IMR-90 (cell line): ENCODE measurements at regions not wholly inside any gene's neighbourhood (a gene's known extent, or its start where the extent isn't known, plus 50 kb on each side); places are given as distances from the start of the nearest gene placed in this dataset.

Experiments used
- ATAC-seq: fragments of 200-7000 bp; cut with Tn5 transposase; 2 replicates; pipeline ENCODE4 v1.9.1; 2020; ENCODE audit warnings: low read depth, mild to moderate bottlenecking, moderate library complexity
- BruUV-seq: library from RNA; stranded (reverse); fragments of 400-500 nt; replicated peaks from 2 replicates; lab custom pipeline; 2021; lab: Mats Ljungman, UMichigan
- CTCF ChIA-PET: fragments of 300-600 bp; formaldehyde crosslinking; extraction: SDS; loops from one replicate; lab custom pipeline; 2021; ENCODE audit warnings: antibody characterized with exemption; lab: Yijun Ruan, JAX
- POLR2A ChIA-PET: fragments of 300-600 bp; sonication (Branson Sonifier 250); formaldehyde crosslinking; loops from one replicate; lab custom pipeline; 2022; ENCODE audit warnings: antibody characterized with exemption; ENCODE audit not compliant: unreplicated experiment; lab: Charles Lee
- DNase-seq: peaks from one replicate; pipeline ENCODE4 v3.0.0; 2013
- H2AFZ ChIP-seq: replicated peaks from 2 replicates; pipeline ENCODE3; 2013; ENCODE audit warnings: low read length, mild to moderate bottlenecking; ENCODE audit not compliant: poor library complexity
- H2AK5ac ChIP-seq: 2 replicates; pipeline ENCODE4 v1.6.1; 2013; ENCODE audit warnings: low read depth, low read length, inconsistent platforms
- H2AK9ac ChIP-seq: replicated peaks from 2 replicates; pipeline ENCODE3; 2013; ENCODE audit warnings: mild to moderate bottlenecking, low read depth, low read length, moderate library complexity; ENCODE audit not compliant: poor library complexity
- H2BK120ac ChIP-seq: 2 replicates; pipeline ENCODE4 v1.6.1; 2013; ENCODE audit warnings: low read depth, low read length, inconsistent platforms
- H2BK15ac ChIP-seq: 3 replicates; pipeline ENCODE4 v1.6.1; 2013; ENCODE audit warnings: low read depth, low read length, inconsistent platforms
- H2BK20ac ChIP-seq: 2 replicates; pipeline ENCODE4 v1.6.1; 2013; ENCODE audit warnings: low read depth, mild to moderate bottlenecking, inconsistent platforms, low read length, moderate library complexity
- H2BK5ac ChIP-seq: 2 replicates; pipeline ENCODE4 v1.6.1; 2013; ENCODE audit warnings: mild to moderate bottlenecking, low read depth, low read length, inconsistent platforms; ENCODE audit not compliant: poor library complexity, severe bottlenecking
- H3K14ac ChIP-seq: replicated peaks from 2 replicates; pipeline ENCODE4 v1.6.1; 2013; ENCODE audit warnings: low read depth, low read length, inconsistent platforms
- H3K18ac ChIP-seq: 2 replicates; pipeline ENCODE4 v1.6.1; 2013; ENCODE audit warnings: low read depth, low read length, control low read depth
- H3K23ac ChIP-seq: 2 replicates; pipeline ENCODE4 v1.6.1; 2013; ENCODE audit warnings: low read depth, low read length, inconsistent platforms
- H3K27ac ChIP-seq: 2 replicates; pipeline ENCODE4 v1.5.1; 2013; ENCODE audit warnings: mild to moderate bottlenecking, control low read depth, low read length; ENCODE audit not compliant: insufficient read depth
- H3K27me3 ChIP-seq: 2 replicates; pipeline ENCODE4 v1.6.1; 2013; ENCODE audit warnings: low read length; ENCODE audit not compliant: control insufficient read depth, insufficient read depth
- H3K36me3 ChIP-seq: 2 replicates; pipeline ENCODE4 v1.6.1; 2013; ENCODE audit warnings: low read length, mixed read lengths; ENCODE audit not compliant: control insufficient read depth, insufficient read depth
- H3K4ac ChIP-seq: 2 replicates; pipeline ENCODE4 v1.6.1; 2013; ENCODE audit warnings: low read depth, low read length, inconsistent platforms
- H3K4me1 ChIP-seq: 2 replicates; pipeline ENCODE4 v1.6.1; 2013; ENCODE audit warnings: low read length, mixed read lengths; ENCODE audit not compliant: control insufficient read depth, insufficient read depth
- H3K4me2 ChIP-seq: 2 replicates; pipeline ENCODE4 v1.6.1; 2013; ENCODE audit warnings: low read depth, mild to moderate bottlenecking, control low read depth, low read length, moderate library complexity
- H3K4me3 ChIP-seq: 2 replicates; pipeline ENCODE4 v1.5.1; 2013; ENCODE audit warnings: low read depth, mild to moderate bottlenecking, control low read depth, low read length, moderate library complexity; ENCODE audit not compliant: insufficient read depth
- H3K56ac ChIP-seq: 2 replicates; pipeline ENCODE4 v1.6.1; 2013; ENCODE audit warnings: low read length, inconsistent platforms; ENCODE audit not compliant: insufficient read depth; ENCODE audit errors: extremely low read depth
- H3K79me1 ChIP-seq, 2 experiments: 2 replicates each; pipeline ENCODE4 v1.6.1; 2013; ENCODE audit warnings: low read length in 2 of 2, inconsistent platforms in 1 of 2, low read depth in 1 of 2
- H3K9ac ChIP-seq: 2 replicates; pipeline ENCODE4 v1.6.1; 2013; ENCODE audit warnings: low read depth, low read length, control low read depth
- H3K9me1 ChIP-seq: 2 replicates; pipeline ENCODE4 v1.6.1; 2013; ENCODE audit warnings: low read length, inconsistent platforms; ENCODE audit not compliant: insufficient read depth
- H3K9me3 ChIP-seq: 2 replicates; pipeline ENCODE4 v1.6.1; 2013; ENCODE audit warnings: low read length; ENCODE audit not compliant: control insufficient read depth, insufficient read depth
- H4K20me1 ChIP-seq: 2 replicates; pipeline ENCODE4 v1.6.1; 2013; ENCODE audit warnings: low read length, inconsistent platforms; ENCODE audit not compliant: insufficient read depth
- H4K5ac ChIP-seq: 2 replicates; pipeline ENCODE4 v1.6.1; 2013; ENCODE audit warnings: mild to moderate bottlenecking, low read depth, low read length, control low read depth
- H4K8ac ChIP-seq, 2 experiments: 2 replicates each; pipeline ENCODE4 v1.6.1; 2013; ENCODE audit warnings: low read depth in 2 of 2, low read length in 2 of 2, control low read depth in 1 of 2, inconsistent platforms in 1 of 2
- H4K91ac ChIP-seq: 2 replicates; pipeline ENCODE4 v1.6.1; 2013; ENCODE audit warnings: low read depth, low read length, inconsistent platforms; ENCODE audit not compliant: insufficient read depth
- BHLHE40 ChIP-seq: fragments of 150-350 bp; IDR thresholded peaks from 2 replicates; pipeline ENCODE4 v1.6.1; 2016; ENCODE audit warnings: mild to moderate bottlenecking, low read depth, low read length
- CEBPB ChIP-seq: IDR thresholded peaks from 2 replicates; pipeline ENCODE4 v1.6.1; 2012; ENCODE audit warnings: low read depth, low read length, improper control_type of control experiment
- CHD1 ChIP-seq: IDR thresholded peaks from 2 replicates; pipeline ENCODE4 v1.6.1; 2012; ENCODE audit warnings: low read depth, low read length, improper control_type of control experiment
- CTCF ChIP-seq: conservative IDR thresholded peaks from 2 replicates; pipeline ENCODE4 v1.5.1; 2012; ENCODE audit warnings: mild to moderate bottlenecking, low read depth, low read length, improper control_type of control experiment
- MAFK ChIP-seq: IDR thresholded peaks from 2 replicates; pipeline ENCODE4 v1.6.1; 2012; ENCODE audit warnings: low read depth, low read length, improper control_type of control experiment
- MAZ ChIP-seq: IDR thresholded peaks from 2 replicates; pipeline ENCODE4 v1.6.1; 2012; ENCODE audit warnings: low read depth, mild to moderate bottlenecking, low read length, improper control_type of control experiment, moderate library complexity, borderline replicate concordance
- MXI1 ChIP-seq: IDR thresholded peaks from 2 replicates; pipeline ENCODE4 v1.6.1; 2012; ENCODE audit warnings: low read depth, mild to moderate bottlenecking, low read length, moderate library complexity, borderline replicate concordance
- NFE2L2 ChIP-seq: fragments of 150-350 bp; IDR thresholded peaks from 2 replicates; pipeline ENCODE4 v1.6.1; 2016; ENCODE audit warnings: low read depth, mild to moderate bottlenecking, low read length
- POLR2A ChIP-seq: IDR thresholded peaks from 2 replicates; pipeline ENCODE4 v1.6.1; 2012; ENCODE audit warnings: mild to moderate bottlenecking, low read depth, low read length
- RAD21 ChIP-seq: IDR thresholded peaks from 2 replicates; pipeline ENCODE4 v1.6.1; 2012; ENCODE audit warnings: low read length, improper control_type of control experiment
- RCOR1 ChIP-seq: IDR thresholded peaks from 2 replicates; pipeline ENCODE4 v1.6.1; 2012; ENCODE audit warnings: mild to moderate bottlenecking, low read length, improper control_type of control experiment; ENCODE audit not compliant: insufficient replicate concordance
- RFX5 ChIP-seq: IDR thresholded peaks from 2 replicates; pipeline ENCODE4 v1.8.0; 2012; ENCODE audit warnings: low read depth, mild to moderate bottlenecking, low read length, moderate library complexity
- SMC3 ChIP-seq: fragments of 150-350 bp; IDR thresholded peaks from 2 replicates; pipeline ENCODE4 v1.6.1; 2016; ENCODE audit warnings: low read depth, mild to moderate bottlenecking, antibody characterized with exemption, low read length, moderate library complexity
- USF2 ChIP-seq: fragments of 150-350 bp; IDR thresholded peaks from 2 replicates; pipeline ENCODE4 v1.6.1; 2017; ENCODE audit warnings: mild to moderate bottlenecking, antibody characterized with exemption, low read length, low read depth
- WGBS, 2 experiments: methylation state at CpG; one replicate each; pipeline versions ENCODE4 v1.1.5 to v1.1.7; 2013; ENCODE audit warnings: missing lambda C conversion rate in 2 of 2; ENCODE audit not compliant: insufficient read length in 1 of 2; ENCODE audit errors: extremely low coverage in 2 of 2; 5-methylcytosine and 5-hydroxymethylcytosine counted together
- dilution Hi-C: fragments of 300-500 bp; cut with HindIII; formaldehyde crosslinking; loops from one replicate; pipeline ENCODE4 v1.14.3; 2018; ENCODE audit warnings: low sequenced_read_pairs; ENCODE audit not compliant: unreplicated experiment
- in situ Hi-C: fragments of 300-500 bp; cut with MboI; formaldehyde crosslinking; loops from 3 replicates; pipeline ENCODE4 v1.14.3; 2019; ENCODE audit warnings: low sequenced_read_pairs, inconsistent platforms, mixed read lengths
- intact Hi-C: fragments of 100-400 bp; cut with micrococcal nuclease; formaldehyde crosslinking; loops from 2 replicates; pipeline ENCODE4 v1.10.0; 2022

- no peak for TF ChIP-seq SMC3
- TF ChIP-seq MAZ = no peak
- no peak for TF ChIP-seq NFE2L2
- peak; percentile 70 for TF ChIP-seq USF2
- TF ChIP-seq POLR2A = no peak
- TF ChIP-seq CTCF = no peak
- TF ChIP-seq BHLHE40 = peak; percentile 61; the same call in 1 of the 2 replicates
- no peak for TF ChIP-seq RAD21
- TF ChIP-seq MXI1 = no peak
- TF ChIP-seq CEBPB = no peak
- no peak for TF ChIP-seq MAFK
- no peak for TF ChIP-seq RCOR1
- no peak for TF ChIP-seq CHD1
- TF ChIP-seq RFX5 = no peak
- Histone ChIP-seq H3K4me2 (no peak overlapping the region), H4K91ac (no peak overlapping the region), H3K4me3 (no peak overlapping the region), H3K18ac (no peak overlapping the region), H3K9me3 (no peaks in the 10 kb centered on the region), H3K4me1 (peaks cover 9% of the 10 kb centered on the region), H3K27me3 (no peaks in the 10 kb centered on the region), H3K14ac (no peak overlapping the region), H3K9ac (no peak overlapping the region), H4K20me1 (peaks cover 7% of the 10 kb centered on the region; the same call in 1 of the 2 replicates), H2AK5ac (no peak overlapping the region), H2BK120ac (no peak overlapping the region), H3K23ac (no peak overlapping the region), H2AK9ac (no peak overlapping the region), H2BK20ac (no peak overlapping the region), H2AFZ (no peak overlapping the region), H2BK15ac (no peak overlapping the region), H4K8ac (no peak overlapping the region), H3K79me1 (peaks cover 23 to 29% of the 10 kb centered on the region in 2 experiments), H4K5ac (no peak overlapping the region), H3K4ac (no peak overlapping the region), H3K9me1 (peaks cover 9% of the 10 kb centered on the region), H3K56ac (no peak overlapping the region), H3K36me3 (peaks cover 24% of the 10 kb centered on the region), H3K27ac (no peak overlapping the region), H2BK5ac (no peak overlapping the region)
- WGBS, 2 experiments = 21% methylated on average over 3 of the region's 6 CpGs; no CpG with 5 or more reads in 1 of the 2 experiments
- DNase-seq (peak; percentile 76), ATAC-seq (no peak)
- dilution Hi-C loops = no loop called here
- POLR2A ChIA-PET = no interaction called here
- no TSS peak for BruUV-seq
- in situ Hi-C loops = no loop called here
- intact Hi-C loops = no loop called here
- CTCF ChIA-PET = no interaction called here
Measured at GRCh38 chr7:149558149-149558861, 60.7 kb upstream of the ZNF746 start.
